Endothelial cell of umbilical vein (primary cell): ENCODE measurements at regions not wholly inside any gene's neighbourhood (a gene's known extent, or its start where the extent isn't known, plus 50 kb on each side); places are given as distances from the start of the nearest gene placed in this dataset.

ENCODE experiments used
- BruUV-seq: library from RNA; stranded (reverse); fragments of 400-500 nt; replicated peaks from 2 replicates; lab custom pipeline; 2021; lab: Mats Ljungman, UMichigan
- CTCF ChIA-PET: fragments of 300-600, 350-600 bp; sonication (Branson Sonifier 250); formaldehyde crosslinking; loops from one replicate; lab custom pipeline; 2021; ENCODE audit warnings: antibody characterized with exemption, inconsistent platforms; lab: Charles Lee
- POLR2A ChIA-PET: fragments of 300-600, 350-600 bp; sonication (Branson Sonifier 250); formaldehyde crosslinking; loops from one replicate; lab custom pipeline; 2021; ENCODE audit warnings: antibody characterized with exemption, inconsistent platforms; lab: Charles Lee
- DNase-seq: peaks from one replicate; pipeline ENCODE4 v3.0.0-alpha.2; 2011; ENCODE audit warnings: low read depth, low spot score
- FAIRE-seq: peaks from 2 replicates; lab custom pipeline; 2011; peaks lifted over from hg19 to GRCh38; lab: Jason Lieb, UNC
- H2AFZ ChIP-seq: 2 replicates; pipeline ENCODE4 v1.6.0; 2012; ENCODE audit warnings: low read depth, low read length, control low read depth, inconsistent platforms
- H3K27ac ChIP-seq: 2 replicates; pipeline ENCODE4 v1.5.1; 2011; ENCODE audit warnings: low read depth, mild to moderate bottlenecking, control low read depth, low read length, moderate library complexity; ENCODE audit not compliant: insufficient read depth
- H3K27me3 ChIP-seq, 2 experiments: 2 replicates each; pipeline versions ENCODE4 v1.6.0 to v1.6.1; 2011; ENCODE audit warnings: low read length in 2 of 2, mixed read lengths in 1 of 2; ENCODE audit not compliant: control insufficient read depth in 2 of 2, insufficient read depth in 2 of 2
- H3K36me3 ChIP-seq, 2 experiments: 2 replicates in 1 of 2; 3 replicates in 1 of 2; pipeline ENCODE4 v1.5.1; 2011; ENCODE audit warnings: low read length in 2 of 2, mild to moderate bottlenecking in 1 of 2, moderate library complexity in 1 of 2; ENCODE audit not compliant: control insufficient read depth in 2 of 2, insufficient read depth in 2 of 2; ENCODE audit errors: extremely low read depth in 1 of 2
- H3K4me1 ChIP-seq: 3 replicates; pipeline ENCODE4 v1.5.1; 2011; ENCODE audit warnings: mild to moderate bottlenecking, low read length; ENCODE audit not compliant: control insufficient read depth, insufficient read depth; ENCODE audit errors: extremely low read depth
- H3K4me2 ChIP-seq: 2 replicates; pipeline ENCODE4 v1.6.1; 2011; ENCODE audit warnings: low read length, control low read depth, mixed read lengths; ENCODE audit not compliant: insufficient read depth
- H3K4me3 ChIP-seq, 3 experiments: fragments of 200-600 bp in 1 of 3; sonication (generic), shearing (Covaris generic) in 1 of 3; replicated peaks in 1 of 3; 2 replicates each; pipeline ENCODE4 v1.5.1; 2011 to 2016; ENCODE audit warnings: control low read depth in 3 of 3, low read length in 3 of 3, mild to moderate bottlenecking in 2 of 3, inconsistent platforms in 1 of 3, low read depth in 1 of 3, moderate library complexity in 1 of 3; ENCODE audit not compliant: insufficient read depth in 1 of 3
- H3K79me2 ChIP-seq: 2 replicates; pipeline ENCODE4 v1.6.0; 2012; ENCODE audit warnings: low read length, inconsistent platforms; ENCODE audit not compliant: control insufficient read depth, insufficient read depth
- H3K9ac ChIP-seq: replicated peaks from 2 replicates; pipeline ENCODE3; 2011; ENCODE audit warnings: low read length, control low read depth; ENCODE audit not compliant: insufficient read depth; ENCODE audit errors: extremely low read depth
- H3K9me1 ChIP-seq: replicated peaks from 3 replicates; pipeline ENCODE4 v1.6.0; 2011; ENCODE audit warnings: mild to moderate bottlenecking, low read length; ENCODE audit not compliant: control insufficient read depth, insufficient read depth; ENCODE audit errors: extremely low read depth
- H3K9me3 ChIP-seq: replicated peaks from 2 replicates; pipeline ENCODE4 v1.5.1; 2012; ENCODE audit warnings: low read length, inconsistent platforms; ENCODE audit not compliant: control insufficient read depth, insufficient read depth
- H4K20me1 ChIP-seq: replicated peaks from 2 replicates; pipeline ENCODE3; 2011; ENCODE audit warnings: mild to moderate bottlenecking, low read length; ENCODE audit not compliant: control insufficient read depth, insufficient read depth; ENCODE audit errors: extremely low read depth
- EZH2 ChIP-seq: IDR thresholded peaks from 2 replicates; pipeline ENCODE4 v1.6.1; 2012; ENCODE audit warnings: borderline replicate concordance, low read depth, mild to moderate bottlenecking, moderate library complexity, low read length, inconsistent platforms; ENCODE audit not compliant: severe bottlenecking
- FOS ChIP-seq: IDR thresholded peaks from 2 replicates; pipeline ENCODE4 v1.6.1; 2011; ENCODE audit warnings: mild to moderate bottlenecking, low read length, moderate library complexity, borderline replicate concordance; ENCODE audit not compliant: insufficient read depth
- GATA2 ChIP-seq: IDR thresholded peaks from 2 replicates; pipeline ENCODE4 v1.7.0; 2011; ENCODE audit warnings: low read depth, mild to moderate bottlenecking, moderate library complexity, mixed read lengths, low read length; ENCODE audit not compliant: insufficient read length, insufficient read depth
- JUN ChIP-seq: IDR thresholded peaks from 2 replicates; pipeline ENCODE4 v1.6.1; 2011; ENCODE audit warnings: borderline replicate concordance, low read depth; ENCODE audit not compliant: insufficient read length, insufficient read depth
- MAX ChIP-seq: IDR thresholded peaks from 2 replicates; pipeline ENCODE4 v1.6.1; 2011; ENCODE audit not compliant: insufficient read depth, insufficient read length
- MYC ChIP-seq: IDR thresholded peaks from one replicate; pipeline ENCODE4 v1.6.1; 2011; ENCODE audit warnings: mild to moderate bottlenecking, low read depth, low read length
- POLR2A ChIP-seq: IDR thresholded peaks from 2 replicates; pipeline ENCODE4 v1.6.1; 2012; ENCODE audit warnings: low read depth, mild to moderate bottlenecking, control low read depth, low read length
- POLR2AphosphoS5 ChIP-seq: IDR thresholded peaks from 2 replicates; pipeline ENCODE4 v1.6.1; 2012; ENCODE audit warnings: low read depth, mild to moderate bottlenecking, control low read depth, low read length, moderate library complexity; ENCODE audit not compliant: insufficient read depth
- dilution Hi-C: fragments of 300-500 bp; cut with MboI; formaldehyde crosslinking; loops from one replicate; pipeline ENCODE4 v1.15.0; 2019; ENCODE audit warnings: low sequenced_read_pairs; ENCODE audit not compliant: extremely low pct_ligation_motif_present
- intact Hi-C: fragments of 100-400 bp; cut with micrococcal nuclease; formaldehyde crosslinking; loops from one replicate; pipeline ENCODE4 v1.10.0; 2022
- TF ChIP-seq, protein P1 (sequence below), 2 donors: IDR thresholded peaks; 1 replicate in 1 of 2; 2 replicates in 1 of 2; pipeline ENCODE4 v1.5.1; 2011; ENCODE audit warnings: low read length in 2 of 2, mild to moderate bottlenecking in 2 of 2, moderate library complexity in 2 of 2, control low read depth in 1 of 2, inconsistent platforms in 1 of 2, low read depth in 1 of 2; ENCODE audit not compliant: insufficient read depth in 1 of 2; ENCODE audit errors: extremely low read depth in 1 of 2

DNA sequence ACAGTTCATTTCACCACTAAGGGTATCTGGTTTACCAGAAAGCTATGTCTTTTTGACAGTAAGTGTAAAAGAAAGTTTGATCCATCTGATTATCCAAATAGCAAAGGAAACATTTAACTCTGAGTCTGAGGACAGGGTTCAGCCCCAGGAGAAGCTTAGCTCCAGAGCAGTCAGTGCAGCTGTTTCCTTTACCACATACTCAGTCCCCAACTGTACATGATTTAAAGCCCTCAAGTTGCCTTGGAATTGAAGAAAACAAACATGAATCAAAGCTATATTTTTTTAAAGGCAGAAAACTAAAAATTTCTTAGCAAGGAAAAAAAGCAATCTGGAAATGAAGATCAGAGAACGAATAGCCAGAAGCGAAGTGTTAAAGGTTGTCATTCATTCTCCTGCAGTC lies 746.0 kb downstream of the METTL4 start:
- Histone ChIP-seq H3K9me3 (no peaks in the 10 kb centered on the region), H3K9ac (no peak overlapping the region), H3K9me1 (no peaks in the 10 kb centered on the region), H2AFZ (no peak overlapping the region), H3K27ac (no peak overlapping the region), H3K79me2 (no peaks in the 10 kb centered on the region), H3K4me1 (no peaks in the 10 kb centered on the region), H3K4me3 (no peak overlapping the region), H3K36me3 (no peaks in the 10 kb centered on the region), H3K4me2 (no peak overlapping the region), H4K20me1 (no peaks in the 10 kb centered on the region), H3K27me3 (no peaks in the 10 kb centered on the region)
- intact Hi-C loops, result no loop called here
- DNase-seq (no peak), FAIRE-seq (no peak)
- TF ChIP-seq MAX (no peak), POLR2A (no peak), GATA2 (no peak), POLR2AphosphoS5 (no peak), EZH2 (no peak), FOS (no peak), MYC (no peak), JUN (no peak)
- TF ChIP-seq, protein P1, sequence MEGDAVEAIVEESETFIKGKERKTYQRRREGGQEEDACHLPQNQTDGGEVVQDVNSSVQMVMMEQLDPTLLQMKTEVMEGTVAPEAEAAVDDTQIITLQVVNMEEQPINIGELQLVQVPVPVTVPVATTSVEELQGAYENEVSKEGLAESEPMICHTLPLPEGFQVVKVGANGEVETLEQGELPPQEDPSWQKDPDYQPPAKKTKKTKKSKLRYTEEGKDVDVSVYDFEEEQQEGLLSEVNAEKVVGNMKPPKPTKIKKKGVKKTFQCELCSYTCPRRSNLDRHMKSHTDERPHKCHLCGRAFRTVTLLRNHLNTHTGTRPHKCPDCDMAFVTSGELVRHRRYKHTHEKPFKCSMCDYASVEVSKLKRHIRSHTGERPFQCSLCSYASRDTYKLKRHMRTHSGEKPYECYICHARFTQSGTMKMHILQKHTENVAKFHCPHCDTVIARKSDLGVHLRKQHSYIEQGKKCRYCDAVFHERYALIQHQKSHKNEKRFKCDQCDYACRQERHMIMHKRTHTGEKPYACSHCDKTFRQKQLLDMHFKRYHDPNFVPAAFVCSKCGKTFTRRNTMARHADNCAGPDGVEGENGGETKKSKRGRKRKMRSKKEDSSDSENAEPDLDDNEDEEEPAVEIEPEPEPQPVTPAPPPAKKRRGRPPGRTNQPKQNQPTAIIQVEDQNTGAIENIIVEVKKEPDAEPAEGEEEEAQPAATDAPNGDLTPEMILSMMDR (IDR thresholded peaks at IDR 0.05; ENCODE audit: extremely low read depth in 1 of 2, insufficient read depth in 1 of 2, low read depth in 1 of 2, low read length in 2 of 2), result no peak
- POLR2A ChIA-PET, result no interaction called here
- CTCF ChIA-PET, result no interaction called here
- BruUV-seq, result no TSS peak
- dilution Hi-C loops, result no loop called here
